GM18511 (cell line): ENCODE measurements at regions not wholly inside any gene's neighbourhood (a gene's known extent, or its start where the extent isn't known, plus 50 kb on each side); places are given as distances from the start of the nearest gene placed in this dataset.
A peak's percentile ranks its signal among the peaks of the same experiment; 100 is the strongest.

Source experiments
- ATAC-seq: cut with Tn5 transposase; IDR thresholded peaks from one replicate; pipeline ENCODE4 v1.9.1; 2021; ENCODE audit warnings: mild to moderate bottlenecking, moderate library complexity; ENCODE audit not compliant: unreplicated experiment

DNA sequence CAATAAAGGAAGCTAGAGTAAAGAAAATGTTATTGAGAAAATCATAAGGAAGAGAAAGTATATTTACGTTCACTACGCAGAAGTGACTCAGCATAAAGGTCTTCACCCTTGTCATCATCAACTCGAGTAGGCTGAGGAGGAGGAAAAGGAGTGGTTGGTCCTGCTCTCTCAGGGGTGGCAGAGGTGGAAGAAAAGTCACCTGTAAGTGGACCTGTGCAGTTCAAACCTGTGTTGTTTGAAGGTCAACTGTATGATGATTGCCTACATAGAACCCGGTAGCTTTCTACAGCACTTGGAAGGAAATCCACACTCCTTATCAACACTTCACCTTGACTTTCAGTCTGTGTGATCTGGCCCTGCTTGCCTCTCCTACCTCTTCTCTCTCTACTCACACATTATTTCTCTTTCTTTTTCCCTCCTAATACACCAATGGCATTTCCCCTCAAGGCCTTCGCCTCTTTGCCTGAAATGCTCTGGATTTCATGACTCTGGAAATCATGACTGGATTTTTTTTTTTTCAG lies 109.3 kb upstream of the CPEB4 start:
- no peak for ATAC-seq

- ATAC-seq = no peak
Observed at GRCh38 chr5:173780235-173781234, 107.6 kb upstream of the CPEB4 start.

DNA sequence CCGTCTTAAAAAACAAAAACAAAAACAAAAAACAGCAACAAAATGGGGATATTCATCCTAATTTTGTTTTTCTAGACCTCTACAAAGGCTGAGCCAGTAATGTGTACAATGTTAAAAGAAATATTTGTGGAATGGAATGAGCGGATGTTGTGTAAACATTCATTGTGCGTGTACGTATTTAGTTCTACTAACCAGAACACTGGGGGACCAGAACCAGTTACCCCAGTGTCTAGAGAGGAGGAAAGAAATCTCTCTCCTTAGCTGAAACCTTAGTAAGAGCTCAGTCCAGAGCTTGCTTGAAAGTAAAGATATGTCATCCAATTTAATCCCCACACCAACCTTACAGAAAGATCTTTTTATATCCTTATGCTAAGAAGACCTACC lies 106.7 kb upstream of the CPEB4 start:
- ATAC-seq = no peak

DNA sequence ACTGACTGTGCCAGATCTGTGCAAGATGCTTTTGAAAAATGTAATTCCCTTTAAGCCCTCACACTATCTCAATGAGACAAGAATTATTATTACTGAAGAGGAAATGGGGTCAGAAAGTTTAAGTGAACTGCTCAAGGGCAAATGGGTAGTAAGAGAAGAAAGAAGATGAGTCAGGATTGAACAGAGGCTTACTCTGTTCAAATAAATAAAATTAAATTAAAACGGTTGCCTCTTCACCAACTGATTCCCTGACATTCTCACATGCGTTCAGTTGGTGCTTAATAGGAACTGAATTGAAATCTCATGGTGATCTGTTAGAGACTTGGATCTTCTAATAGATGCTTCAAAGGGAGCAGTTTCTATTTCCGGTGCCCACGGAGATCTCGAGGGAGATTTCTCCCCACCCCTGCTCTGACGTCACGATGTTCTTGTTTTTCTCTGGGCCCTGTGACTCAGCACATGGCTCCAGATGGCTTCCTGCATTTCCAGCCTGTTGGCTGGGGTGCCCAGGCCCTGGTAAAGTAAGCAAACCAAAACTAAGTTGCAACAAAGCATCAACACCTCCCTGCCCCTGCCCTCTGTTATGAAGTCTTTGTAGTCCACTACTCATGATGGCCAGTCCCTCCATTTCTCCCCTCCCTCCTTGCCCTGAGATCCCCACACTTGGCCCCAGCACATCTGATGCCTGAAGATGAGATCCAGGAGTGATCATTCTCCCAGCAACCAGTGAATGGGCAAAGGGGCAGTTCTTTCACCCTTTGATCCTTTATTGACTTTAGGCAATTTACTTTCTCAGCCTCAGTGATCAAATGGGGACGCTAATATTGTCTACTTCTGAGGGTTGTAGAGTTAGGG lies 106.1 kb upstream of the CPEB4 start:
- no peak for ATAC-seq

- ATAC-seq = no peak
Observed at GRCh38 chr5:173782671-173783101, 105.5 kb upstream of the CPEB4 start.

GRCh38 chr5:173783371-173783770 lies 104.8 kb upstream of the CPEB4 start:
- ATAC-seq = no peak

GRCh38 chr5:173785400-173785799 lies 102.7 kb upstream of the CPEB4 start:
- peak; percentile 44 for ATAC-seq

DNA sequence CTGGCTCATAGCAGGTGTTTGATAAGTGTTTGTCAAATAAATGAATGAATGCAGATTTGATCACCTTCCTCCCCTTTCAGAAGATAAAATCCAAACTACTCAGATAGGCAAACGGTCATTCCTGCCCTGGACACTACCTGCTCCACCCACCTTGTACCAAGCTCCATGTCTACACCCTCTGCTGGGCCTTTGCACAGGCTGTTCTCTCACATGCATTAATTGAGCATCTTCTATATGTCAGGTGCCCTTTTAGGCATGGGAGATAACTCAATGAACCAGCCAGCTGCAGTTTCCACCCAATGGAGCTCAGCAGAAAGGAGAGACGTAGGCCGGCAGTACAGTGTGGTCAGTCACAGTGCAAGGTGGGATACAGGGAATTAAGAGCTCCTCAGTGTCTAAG lies 102.3 kb upstream of the CPEB4 start:
- ATAC-seq = no peak

DNA sequence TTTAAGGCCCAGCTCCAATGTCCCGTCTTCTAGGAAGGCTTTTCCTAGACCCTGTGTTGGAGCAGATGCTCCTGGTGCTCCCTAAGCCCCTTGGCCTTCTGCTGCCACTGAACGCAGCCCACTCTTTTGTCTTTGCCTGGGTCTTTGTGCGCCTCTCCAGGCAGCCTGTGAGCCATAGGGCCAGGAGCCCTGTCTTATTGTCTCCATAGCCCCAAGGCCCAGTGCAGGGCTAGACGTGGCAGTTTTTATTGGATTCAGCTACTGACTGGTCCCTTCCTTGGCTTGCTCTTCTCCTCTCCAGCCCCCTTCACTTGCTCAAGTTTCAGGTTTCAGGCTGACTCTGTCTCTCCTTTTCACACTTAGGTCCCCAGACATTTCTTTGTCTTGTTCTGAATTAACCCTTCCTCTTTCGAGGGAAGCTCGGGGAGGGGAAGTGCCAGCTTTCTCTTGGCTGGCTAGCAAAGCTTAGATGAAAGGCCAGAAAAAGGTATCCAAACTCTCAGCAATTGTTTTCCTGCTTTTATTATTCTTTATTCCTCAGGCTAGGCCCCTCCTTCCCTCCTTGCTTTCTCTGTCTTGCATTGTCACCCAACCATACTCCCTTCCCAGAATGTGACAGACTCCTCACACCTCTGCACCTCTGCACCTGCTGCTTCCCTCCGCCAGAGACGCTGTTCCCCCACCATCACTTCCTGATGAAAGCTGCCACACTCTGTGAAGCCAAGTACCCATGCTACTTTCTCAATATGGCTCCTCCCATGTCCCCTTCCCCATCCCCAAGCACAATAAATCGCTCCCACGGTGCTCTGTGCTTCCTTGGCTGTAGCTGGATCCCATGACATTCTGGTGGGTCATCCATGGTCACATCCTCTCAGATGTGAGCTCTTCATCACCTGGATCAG lies 101.6 kb upstream of the CPEB4 start:
- ATAC-seq = peak; percentile 69

GRCh38 chr5:173789031-173789920 lies 98.9 kb upstream of the CPEB4 start:
- ATAC-seq = no peak

DNA sequence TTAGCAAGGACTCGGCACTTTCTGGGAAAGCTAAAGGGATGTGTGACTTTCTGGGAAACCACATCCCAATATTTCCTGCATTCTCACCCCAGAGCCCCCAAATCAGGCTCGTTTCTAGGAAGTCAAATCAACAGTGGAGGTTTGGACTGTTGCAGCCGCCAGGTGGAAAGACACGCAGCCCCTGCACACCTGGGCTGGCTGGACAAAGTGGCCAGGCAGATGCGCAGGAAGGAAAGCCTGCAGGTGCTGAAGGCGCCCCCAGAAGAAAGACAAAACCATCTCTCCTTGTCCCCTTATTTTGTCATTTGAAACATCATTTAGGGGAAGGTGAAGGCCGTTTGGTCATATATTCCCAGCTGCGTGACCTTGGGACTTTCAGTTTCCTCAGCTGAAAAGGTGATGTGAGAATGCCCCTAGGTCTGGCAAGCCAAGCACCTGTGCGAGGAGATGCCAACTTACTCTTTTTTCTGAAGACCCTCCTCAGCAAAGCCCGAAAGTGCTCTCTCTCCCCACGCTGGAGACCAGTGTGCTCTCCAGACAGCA lies 97.9 kb upstream of the CPEB4 start:
- no peak for ATAC-seq

DNA sequence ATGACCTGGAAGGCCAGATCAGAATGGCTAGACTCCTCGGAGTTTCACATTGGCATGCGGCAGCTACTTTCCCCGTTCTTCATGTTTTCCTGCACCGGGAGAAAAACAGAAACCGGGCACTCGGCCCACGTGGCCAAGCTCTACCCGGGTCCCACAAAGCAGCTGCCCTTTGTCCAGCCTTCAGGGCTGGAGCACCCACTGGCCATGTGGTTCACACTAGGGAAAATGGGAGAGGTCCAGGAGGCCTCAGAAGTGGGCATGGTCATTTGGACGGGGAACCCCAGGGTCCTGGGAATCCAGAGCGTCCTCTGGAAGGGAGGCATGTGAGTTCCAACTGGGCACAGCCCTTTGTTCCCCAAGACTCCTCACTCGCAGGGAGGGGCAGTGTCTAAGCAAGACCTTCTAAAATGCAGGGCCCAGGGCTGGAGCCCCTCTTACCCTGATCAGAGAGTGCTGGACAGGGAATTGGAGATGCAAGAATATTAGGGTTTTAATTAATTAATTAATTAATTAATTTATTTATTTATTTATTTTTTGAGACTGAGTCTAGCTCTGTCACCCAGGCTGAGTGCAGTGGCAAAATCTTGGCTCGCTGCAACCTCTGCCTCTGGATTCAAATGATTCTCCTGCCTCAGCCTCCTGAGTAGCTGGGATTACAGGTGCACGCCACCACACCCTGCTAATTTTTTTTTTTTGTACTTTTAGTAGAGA lies 97.2 kb upstream of the CPEB4 start:
- no peak for ATAC-seq

DNA sequence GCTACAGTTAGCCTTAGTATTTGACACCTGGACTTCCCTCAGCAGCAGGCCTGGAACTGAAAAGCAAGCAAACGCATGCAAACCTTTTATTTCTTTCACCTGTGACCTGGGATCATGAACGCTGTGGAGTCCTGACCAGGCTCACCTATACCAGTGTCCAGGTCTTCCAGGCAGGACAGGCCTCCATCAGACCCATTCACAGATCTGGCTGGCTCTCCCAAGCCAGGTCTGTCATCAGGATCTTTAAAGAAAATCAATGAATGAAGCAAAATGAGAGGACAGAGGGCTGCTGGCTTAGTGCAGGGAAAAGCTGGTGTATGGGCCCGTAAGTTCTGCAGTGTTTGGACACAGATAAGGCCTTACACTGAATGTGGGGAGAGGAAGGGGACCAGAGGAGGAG lies 96.3 kb upstream of the CPEB4 start:
- no peak for ATAC-seq

DNA sequence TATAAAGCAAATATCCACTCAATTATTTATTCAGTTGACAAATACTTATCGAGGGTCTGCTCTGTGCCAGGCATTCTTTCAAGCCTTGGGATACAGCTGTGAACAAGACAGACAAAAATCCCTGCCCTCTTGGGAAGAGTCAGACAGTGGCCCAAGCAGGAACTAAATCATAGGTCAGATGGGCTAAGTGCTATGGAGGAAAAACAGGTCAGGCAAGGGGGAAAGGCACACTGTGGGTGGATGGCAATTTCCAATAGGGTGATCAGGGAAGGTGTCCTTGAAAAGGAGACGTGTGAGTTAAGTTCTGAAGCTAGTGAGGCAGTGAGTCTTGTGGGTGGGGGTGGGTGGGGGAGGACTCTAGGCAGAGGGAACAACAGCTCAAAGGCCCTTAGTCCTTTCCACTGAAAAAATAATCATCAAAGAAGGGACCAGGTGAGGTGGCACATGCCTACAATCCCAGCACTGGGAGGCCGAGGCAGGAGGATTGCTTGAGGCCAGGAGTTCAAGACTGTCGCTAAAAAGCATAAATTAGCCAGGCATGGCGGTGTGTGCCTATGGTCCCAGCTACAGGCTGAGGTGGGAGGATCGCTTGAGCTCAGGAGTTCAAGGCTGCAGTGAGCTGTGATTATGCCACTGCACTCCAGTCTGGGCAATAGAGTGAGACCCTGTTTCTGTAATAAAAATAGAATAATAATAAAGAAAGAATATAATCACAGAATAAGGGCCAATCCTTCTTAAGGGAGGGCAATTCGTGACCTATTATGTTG lies 95.2 kb upstream of the CPEB4 start:
- no peak for ATAC-seq

DNA sequence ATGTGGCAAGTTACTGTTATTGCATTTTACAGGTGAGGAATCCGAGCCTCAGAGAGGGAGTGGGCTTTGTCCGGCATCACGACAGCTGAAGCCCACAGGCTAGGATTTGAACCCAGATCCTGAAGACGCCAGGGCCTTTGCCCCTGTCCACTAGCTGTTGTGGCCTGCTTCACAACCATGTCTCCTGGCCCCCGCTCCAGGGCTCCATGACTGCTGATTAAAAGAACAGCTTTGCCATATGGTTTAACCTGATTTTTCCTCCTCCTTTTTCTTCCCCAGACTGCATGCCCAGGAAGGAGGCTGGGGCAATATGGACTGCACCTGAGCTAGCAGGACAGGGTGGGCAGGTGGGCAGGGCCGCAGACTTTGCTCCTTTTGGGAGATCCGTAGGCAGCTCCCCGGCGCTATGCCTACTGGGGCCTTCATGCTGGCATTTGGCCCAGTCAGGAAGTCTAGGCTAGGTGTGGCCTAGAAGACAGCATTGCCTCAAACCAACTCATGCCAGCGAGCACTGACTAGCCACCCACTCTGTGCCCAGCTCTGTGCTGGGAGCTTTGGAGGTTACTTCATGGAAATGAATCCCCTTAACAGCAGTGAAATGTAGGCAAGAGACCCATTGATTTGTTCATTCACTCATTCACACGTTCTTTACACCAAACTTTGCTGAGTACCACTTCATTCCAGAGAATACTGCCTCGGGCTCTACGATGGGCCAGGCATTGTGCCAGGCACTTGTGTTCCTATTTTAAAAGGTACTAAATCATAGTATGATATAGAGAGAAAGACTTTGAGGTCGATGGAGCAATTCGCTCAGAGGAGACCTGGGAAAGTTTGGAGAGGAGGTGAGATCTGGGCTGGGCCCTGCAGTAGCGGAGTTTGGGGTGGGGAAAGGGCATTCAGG lies 94.3 kb upstream of the CPEB4 start:
- no peak for ATAC-seq

DNA sequence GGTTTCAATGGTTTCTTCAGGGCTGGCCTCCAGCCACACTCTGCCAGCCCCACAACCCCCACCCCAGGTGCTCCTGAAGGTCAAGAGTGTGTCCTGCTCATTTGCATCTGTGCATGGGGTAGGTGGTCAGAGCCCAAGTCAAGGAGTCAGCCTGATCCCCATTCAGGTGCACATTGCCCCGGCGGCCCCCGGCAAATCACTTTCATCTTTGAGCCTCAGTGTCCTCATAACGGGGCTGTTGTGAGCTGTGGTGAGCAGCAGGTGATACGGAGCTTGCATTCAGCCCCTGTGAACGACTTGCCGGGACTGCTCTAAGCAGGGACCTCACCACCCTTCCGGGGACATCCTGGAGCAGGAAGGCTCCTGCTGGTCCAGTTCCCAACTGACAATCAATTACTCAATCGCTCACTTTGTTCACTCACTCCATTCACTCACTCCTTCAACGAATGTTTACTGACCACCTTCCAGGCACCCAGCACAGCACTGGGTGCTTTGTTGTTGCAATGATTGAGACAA lies 93.2 kb upstream of the CPEB4 start:
- ATAC-seq = no peak

GRCh38 chr5:173795601-173796000 lies 92.5 kb upstream of the CPEB4 start:
- ATAC-seq = no peak
